ENCODE measurements at regions not wholly inside any gene's neighbourhood (a gene's known extent, or its start where the extent isn't known, plus 50 kb on each side); places are given as distances from the start of the nearest gene placed in this dataset.
"Not testable (repeated sequence)": the region's sequence is repeated elsewhere in the genome, so short reads cannot be mapped to it uniquely, and the experiment has no call there.

DNA sequence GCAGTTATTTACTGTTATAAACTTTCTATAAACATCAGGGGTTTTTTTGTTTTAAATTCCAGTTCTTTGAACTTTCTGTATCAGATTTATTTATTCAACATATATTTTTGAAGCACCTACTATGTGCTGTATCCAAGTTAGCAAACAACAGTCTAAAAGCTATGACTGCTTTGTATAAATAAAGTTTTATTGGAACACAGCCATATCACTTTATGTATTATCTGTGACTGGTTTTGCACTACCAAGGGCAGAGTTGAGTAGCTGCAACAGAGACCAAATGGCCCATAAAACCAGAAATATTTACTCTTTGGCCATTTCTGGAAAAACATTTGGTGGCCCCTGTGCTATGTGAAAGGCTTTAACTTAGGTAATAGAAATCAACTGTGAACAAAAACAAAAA lies 110.2 kb upstream of the ERCC4 start:
- DNase-seq (ENCODE audit: low read depth): no peak

DNA sequence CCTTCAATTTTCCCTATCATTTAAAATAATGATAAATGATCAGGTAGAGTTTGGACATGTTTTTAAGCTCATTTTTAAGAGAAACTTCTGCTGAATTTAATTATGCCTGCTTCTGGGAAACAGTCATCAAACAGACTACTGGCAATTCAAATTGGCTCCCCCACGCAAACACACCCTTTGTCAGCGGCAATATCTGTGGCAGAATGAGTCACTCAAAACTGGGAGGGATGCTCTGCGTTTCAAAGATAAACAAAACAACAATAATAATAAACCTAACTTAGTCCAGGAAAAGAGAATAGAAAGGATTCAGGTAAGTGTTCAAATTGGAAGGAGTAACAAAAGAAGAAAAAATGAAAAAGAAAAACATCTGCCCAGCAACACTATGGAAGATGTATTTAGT lies 108.1 kb upstream of the ERCC4 start:
- no peak for DNase-seq (ENCODE audit: low read depth)

DNA sequence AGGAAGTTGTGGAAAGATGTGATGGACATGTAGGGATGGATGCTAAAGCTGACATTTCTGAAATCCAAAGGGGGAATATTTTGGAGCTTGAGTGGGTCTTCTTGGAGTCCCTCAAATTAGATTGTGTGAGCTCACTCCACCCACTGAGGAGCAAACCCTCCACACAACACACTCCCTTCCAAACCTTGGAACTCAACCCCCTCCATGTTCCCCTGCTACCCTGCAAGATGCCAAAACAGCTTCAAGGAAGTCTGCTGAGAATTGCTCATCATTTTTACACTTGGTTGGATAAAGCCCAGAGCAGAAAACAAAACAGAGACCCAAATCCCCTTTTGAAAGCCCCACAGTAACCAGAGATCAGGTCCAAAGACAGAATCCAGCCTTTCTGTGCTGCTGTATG lies 103.3 kb upstream of the ERCC4 start:
- no peak for DNase-seq (ENCODE audit: low read depth)

DNA sequence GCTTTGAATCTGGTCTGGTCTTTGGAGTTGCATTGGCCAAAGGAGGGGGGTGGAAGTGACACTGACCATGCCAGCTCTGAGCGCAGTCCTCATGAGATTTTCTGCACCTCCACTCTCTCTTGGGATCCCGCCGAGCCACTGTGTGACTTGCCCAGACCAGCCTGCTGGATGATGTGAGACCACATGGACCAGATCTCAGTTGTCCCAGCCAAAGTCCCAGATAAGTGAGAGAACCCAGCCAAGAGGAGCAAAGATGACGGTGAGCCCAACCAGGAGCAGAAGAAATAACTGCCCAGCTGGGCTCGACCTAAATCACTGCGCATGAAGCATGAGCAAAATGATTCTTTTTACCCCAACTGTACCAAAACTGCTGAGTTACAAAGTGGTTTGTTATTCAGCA lies 96.5 kb upstream of the ERCC4 start:
- no peak for DNase-seq (ENCODE audit: low read depth)

DNA sequence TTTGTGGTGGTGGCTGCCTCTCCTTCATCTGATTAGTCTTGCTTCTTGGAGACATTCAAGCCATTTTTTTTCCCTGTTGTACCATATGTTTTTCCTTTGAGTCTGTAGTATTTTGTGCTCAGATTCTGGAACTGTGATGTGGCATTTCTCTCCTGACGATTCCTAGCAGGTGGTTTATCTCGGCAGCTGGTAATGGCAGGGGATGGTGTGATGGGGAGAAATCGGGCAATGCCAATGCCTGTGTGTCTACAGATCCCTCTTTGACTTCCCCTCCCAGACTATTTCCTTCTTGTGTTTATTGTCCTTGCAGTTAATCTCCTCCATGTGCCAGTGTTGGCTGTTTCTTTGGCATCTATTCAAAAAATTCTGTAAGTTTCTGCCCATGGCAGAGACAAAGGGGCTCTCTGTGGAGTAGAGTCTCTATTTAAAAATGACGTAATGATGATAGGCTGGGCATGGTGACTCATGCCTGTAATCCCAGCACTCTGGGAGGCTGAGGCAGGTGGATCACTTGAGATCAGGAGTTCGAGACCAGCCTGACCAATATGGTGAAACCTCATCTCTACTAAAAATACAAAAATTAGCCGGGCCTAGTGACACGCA lies 90.2 kb upstream of the ERCC4 start:
- no peak for DNase-seq (ENCODE audit: low read depth)

DNA sequence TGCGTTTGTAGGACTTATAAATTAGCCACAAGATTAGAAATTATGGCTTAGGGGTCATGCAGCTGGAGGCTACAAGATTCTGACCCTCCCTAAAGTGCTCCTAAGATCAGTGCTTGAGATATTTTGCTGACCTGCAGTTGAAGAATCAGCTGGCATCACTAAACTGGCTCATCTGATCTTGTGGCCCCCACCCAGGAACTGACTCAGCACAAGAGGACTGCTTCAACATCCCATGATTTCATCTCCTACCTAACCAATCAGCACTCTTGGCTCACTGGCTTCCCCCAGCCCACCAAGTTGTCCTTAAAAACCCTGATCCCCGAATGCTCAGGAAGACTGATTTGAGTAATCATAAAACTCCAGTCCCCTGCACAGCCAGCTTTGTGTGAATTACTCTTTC lies 86.4 kb upstream of the ERCC4 start:
- no peak for DNase-seq (ENCODE audit: low read depth)

DNA sequence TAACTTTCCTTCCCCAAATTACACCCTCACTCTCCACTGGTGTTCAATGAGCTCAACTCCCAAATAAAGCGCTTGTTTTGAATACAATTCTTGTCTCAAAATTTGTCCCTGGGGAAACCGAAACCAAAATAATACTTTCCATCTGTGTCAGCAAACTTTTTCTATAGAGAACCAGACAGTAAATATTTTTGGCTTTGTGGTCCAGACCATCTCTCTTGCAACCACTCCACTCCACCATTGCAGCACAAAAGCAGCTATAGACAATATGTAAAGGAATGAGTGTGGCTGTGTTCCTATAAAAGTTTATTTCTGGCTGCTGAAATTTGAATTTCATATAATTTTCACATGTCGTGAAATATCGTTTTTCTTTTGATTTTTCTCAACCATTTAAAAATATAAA lies 84.6 kb upstream of the ERCC4 start:
- no peak for DNase-seq (ENCODE audit: low read depth)

DNA sequence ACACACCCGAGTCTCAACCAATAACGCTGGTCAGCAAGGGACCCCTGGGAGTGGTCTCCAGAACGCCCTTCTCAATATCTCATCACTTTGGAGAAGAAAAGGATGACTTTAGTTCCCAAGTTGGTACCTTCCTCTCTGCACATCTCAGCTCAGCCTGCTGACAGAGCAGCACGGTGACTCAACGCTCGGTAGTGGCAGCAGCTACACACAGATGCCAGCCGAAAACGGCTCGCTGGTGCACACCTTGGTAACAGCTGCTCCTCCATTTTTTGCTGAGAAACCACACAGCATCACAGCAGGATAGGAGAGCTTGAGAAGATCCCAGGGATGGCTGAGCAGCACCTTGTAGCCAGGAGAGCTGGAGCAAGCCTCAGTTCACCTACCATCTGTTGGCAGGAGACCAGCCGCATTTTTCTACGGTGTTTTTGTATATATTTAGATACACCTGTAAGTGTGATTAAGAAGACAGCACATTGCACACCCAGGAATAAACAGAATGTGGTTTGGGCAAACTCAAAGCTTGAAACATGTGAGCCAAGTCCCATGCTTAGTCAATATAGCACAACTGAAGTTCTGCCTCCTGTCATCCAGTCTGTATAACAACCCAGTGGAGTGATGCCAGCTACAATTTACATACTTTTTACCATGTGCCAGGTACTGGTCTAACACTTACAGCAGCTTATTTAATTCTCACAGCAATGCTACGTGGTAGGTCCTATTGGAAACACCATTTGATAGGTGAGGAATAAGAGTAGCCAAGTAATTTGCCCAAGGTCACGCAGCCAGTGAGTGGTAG lies 83.8 kb upstream of the ERCC4 start:
- DNase-seq (ENCODE audit: low read depth): no peak

DNA sequence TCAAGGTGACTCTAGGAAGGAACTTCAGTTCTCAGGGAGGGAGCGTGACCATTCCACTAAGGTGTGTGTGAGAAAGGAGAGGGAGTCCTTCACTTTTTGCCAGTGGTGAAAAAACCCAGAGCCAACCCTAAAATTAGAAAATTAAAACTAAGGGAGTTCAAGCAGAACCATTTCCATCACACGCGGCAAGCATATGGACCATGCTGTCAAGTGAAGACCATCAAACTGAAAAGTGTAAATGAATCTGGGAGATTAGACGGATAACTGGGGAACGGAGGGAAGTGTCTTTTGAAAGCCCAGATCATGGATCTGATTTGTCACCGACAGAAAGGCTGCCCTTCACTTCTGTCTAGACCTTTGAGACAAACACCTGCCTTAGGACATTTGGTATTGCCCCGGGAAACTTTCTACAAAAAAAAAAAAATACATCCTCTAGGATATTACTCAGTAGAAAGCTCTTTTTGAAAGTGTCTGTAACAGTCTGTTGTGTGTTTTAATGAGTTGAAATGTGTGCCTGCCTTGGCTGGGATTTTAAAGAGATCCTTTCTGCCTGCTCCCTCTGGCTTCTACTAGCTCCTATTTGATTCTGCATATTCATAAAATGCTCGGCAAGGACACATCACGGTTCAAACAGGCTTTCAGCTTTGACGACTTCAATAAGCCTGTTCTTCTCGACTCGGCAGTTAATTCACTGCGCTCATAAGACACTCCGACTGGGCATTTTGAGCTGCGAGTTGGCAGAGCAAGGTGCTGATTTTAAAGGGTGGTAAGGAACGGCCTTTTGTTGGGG lies 81.4 kb upstream of the ERCC4 start:
- no peak for DNase-seq (ENCODE audit: low read depth)

DNA sequence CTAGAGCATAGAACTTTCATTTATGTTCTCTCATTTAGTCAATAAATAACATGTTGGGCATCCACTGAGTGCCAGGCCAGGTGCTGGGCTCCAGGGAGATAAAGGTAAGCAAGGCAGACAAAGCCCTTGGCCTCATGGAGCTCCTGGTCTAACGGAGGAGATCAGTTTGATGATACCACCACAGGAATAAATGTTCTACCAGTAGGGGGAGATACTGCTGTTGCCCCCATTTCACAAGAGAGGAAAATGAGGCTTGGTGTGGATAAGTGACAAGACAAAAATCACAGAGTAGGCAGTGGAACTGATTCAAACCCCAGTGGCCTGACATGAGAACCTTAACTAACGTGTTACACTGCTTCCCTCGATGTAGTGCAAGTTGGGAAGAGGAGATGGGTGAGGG lies 80.4 kb upstream of the ERCC4 start:
- no peak for DNase-seq (ENCODE audit: low read depth)

DNA sequence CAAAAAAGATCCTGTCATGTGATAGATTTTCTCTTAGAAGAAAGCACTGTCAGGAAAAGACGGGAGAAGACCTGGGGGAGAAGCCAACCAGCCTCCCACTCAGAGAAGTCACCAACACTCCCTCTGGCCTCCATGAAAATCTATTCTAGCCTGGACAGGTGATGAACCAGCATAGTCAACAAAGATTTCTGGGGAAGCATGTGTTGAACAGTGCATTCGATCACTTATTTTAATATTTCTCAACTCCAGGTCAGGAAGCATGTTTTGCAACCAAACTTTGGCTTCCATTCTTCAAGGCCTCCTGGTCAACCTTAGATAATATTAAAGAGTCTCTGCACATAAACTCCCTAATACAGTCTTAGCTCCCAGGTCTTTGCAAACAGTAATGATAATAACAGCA lies 74.7 kb upstream of the ERCC4 start:
- DNase-seq (ENCODE audit: low read depth): no peak

DNA sequence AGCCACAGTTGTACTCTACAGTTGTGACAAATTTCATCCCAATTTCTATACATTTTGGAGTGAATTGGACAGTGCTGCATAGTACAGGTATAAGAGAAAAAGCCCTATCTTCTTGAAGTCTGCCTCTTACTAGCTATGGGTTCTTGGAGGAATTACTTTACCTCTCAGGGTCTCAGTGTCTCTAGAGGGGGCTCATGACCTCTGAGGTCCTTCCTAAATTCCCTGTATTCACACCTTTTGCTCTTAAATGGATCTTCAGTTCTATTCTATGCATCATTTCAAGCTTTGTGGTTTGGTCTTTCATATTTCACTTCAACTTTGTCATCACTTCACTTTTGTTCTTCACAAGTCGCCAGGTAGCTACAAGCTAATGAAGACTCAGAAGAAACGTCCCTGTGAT lies 71.2 kb upstream of the ERCC4 start:
- DNase-seq (ENCODE audit: low read depth): no peak

DNA sequence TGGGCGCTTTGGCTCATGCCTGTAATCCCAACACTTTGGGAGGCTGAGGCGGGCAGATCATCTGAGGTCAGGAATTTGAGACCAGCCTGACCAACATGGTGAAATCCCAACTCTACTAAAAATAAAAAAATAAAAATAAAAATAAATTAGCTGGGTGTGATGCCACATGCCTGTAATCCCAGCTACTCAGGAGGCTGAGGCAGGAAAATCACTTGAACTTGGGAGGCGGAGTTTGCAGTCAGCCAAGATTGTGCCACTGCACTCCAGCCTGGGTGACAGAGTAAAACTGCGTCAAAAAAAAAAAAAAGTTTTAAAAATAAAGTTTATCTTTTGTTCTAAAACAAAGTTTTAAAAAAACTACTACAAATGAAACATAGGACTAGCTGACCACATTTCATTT lies 69.8 kb upstream of the ERCC4 start:
- not testable (repeated sequence) for DNase-seq (ENCODE audit: low read depth)

DNA sequence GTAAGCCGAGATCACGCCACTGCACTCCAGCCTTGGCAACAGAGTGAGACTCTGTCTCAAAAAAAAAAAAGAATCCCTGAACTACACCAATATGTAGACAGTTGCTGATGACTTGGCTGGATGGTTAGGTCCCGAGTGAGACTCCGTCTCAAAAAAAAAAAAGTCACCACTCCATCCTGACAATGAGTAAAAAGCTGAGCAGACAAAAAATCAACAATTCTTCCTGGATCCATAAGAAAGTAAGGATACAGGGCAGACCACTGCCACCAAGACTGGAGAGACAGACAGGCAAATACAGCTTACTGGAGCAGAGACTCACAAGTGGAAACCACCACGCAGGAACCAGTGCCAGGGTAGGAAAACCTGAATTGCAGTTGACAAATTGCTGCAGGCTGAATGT lies 67.1 kb upstream of the ERCC4 start:
- DNase-seq (ENCODE audit: low read depth): no peak

DNA sequence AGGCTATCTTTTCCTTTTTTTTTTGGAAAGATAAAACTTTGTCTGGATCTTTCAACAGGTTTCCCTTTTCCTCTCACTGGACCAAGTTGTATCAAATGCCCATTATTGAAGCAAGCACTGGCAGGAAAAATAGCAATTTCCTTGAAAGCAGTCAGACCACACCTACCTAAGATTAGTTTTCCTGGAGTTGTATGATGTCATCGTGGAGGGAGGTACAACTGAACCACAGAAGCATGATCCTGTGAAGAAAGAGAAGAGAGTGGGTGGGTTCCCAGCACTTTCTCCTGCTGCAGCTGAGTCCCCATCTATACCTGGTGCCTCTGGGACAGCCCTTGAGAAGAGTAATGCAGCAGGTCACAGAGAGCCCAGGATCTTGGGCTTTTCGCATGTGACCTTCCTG lies 63.6 kb upstream of the ERCC4 start:
- no peak for DNase-seq (ENCODE audit: low read depth)

DNA sequence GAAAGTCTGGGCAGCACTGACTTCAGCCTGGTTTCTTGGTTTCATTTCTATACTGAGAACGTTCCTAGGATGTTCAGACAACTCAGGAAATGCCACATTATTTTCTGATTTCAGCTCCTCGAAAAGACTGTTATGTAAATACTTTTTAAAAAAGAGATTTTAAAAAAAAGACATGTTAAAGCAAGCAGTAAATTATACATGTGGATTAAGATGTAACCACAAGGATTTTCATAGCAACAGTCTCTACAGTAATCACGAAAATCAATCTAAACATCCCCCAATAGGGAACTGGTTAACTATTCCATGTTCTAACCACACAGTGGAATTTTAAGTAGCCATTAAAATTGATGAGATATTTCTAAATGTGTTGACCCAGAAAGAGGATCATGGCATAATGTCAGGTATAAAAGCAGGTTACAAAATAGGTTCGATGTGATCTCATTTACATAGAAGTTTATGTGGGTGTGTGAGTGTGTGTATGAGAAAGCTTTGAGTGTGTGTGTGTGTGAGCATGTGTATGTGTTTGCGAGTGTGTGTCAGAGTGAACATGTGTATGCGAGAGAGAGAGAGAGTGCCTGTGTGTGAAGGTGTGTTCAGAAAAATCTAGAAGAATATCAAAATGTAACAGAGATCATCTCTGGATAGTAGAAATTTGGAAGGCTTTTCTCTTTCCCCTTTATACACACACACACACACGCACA lies 63.0 kb upstream of the ERCC4 start:
- no peak for DNase-seq (ENCODE audit: low read depth)

DNA sequence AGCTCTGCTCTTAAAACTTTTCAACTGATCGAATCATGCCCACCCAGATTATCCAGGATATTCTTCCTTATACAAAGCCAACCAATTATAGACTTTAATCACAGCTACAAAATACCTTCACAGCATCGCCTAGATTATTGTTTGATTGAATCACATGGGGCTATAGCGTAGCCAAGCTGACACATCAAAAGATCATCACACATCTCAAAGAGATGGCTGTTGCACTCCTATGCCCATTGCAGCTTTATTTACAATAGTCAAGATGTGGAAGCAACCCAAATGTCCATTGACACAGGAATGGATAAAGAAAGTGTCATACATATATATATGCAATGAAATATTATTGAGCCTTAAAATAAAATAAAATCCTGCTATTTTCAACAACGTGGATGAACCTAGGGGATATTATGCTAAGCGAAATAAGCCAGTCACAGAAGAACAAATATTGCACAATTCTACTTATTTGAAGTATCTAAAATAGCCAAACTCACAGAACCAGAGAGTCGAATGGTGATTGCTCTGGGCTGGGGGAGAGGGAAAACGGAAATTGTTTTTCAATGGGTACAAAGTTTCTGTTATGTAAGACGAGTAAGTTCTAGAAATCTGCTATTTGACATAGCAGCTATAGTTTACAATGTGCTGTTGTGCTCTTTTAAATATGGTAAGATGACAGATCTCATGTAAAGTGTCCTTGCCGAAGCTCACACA lies 60.9 kb upstream of the ERCC4 start:
- DNase-seq (ENCODE audit: low read depth): no peak

DNA sequence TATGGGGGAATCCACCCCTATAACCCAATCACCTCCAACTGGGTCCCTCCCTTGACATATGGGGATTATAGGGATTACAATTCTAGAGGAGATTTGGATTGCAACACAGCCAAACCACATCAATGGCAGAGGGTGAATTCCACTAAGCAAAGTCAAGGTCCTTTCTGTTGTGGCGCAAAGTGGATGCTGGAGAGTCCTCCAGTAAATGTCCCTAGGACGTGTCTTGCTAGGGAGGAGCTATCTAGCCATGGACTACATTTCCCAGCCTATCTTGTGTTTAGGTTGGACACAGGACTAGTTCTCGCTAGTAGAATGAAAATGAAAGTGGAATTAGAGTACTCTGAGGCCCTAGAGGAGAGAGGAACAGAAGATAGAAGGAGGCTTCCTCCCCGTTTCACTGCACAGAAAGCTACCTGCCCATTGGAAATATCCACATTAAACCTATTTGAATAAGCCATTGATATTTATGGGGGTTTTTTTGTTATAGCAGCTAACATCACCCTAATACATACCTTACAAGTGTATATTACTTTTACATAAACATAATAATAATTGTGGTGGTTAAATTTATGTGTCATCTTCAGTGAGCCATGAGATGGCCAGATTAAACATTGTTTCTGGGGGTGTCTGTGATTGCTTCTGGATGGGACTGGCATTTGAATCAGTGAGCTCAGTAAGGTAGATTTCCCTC lies 56.7 kb upstream of the ERCC4 start:
- no peak for DNase-seq (ENCODE audit: low read depth)

DNA sequence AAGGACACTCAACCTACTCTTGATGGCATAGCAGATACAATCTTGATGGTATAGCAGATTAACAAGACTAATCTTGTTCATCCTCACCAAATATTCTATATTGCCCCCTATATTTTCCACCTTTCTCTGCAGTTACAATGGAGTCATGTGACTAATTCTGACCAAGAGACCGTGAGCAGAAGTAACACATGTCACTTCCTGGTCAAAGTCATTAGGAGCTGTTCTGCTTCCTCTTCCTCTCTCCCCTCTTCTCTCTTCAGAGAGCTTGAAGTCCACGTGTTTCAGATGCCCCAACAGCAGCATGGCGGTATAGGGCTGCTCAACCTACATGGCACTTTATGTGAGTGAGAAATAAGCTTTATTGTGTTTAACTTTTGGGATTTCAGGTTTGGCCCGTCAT lies 55.3 kb upstream of the ERCC4 start:
- no peak for DNase-seq (ENCODE audit: low read depth)

DNA sequence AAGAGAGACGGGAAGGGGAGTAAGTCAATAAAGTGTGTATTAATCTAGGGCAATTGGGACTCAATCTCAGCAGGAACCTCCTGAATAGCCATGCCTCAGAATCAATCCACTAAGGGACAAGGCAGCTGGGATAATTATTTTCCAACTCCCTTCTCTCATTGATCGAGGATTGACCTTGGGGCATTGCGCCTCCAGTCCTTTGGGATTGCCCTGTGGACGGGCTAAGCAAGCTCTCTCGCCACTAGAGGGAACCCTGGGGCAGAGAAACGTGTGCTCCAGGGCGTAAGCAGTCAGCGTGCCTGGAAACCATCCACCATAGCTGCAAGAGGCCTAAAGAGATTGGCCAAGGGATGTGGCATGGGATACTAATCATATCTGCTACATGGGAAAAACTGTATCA lies 53.9 kb upstream of the ERCC4 start:
- DNase-seq (ENCODE audit: low read depth): peak; percentile 9
